ENCODE measurements at regions not wholly inside any gene's neighbourhood (a gene's known extent, or its start where the extent isn't known, plus 50 kb on each side); places are given as distances from the start of the nearest gene placed in this dataset.

GRCh38 chr15:39453620-39454019 is 127.3 kb upstream of the THBS1 start:
- no peak overlapping the region for H3K4me3 ChIP-seq (replicated peaks in 1 of 3; ENCODE audit: insufficient read depth in 1 of 3, low read depth in 1 of 3, low read length in 3 of 3)
- no TSS peak for BruUV-seq (replicated peaks)
- H3K9me3 ChIP-seq (replicated peaks; ENCODE audit: control insufficient read depth, insufficient read depth, low read length), result no peaks in the 10 kb centered on the region
- H3K36me3 ChIP-seq (ENCODE audit: control insufficient read depth in 2 of 2, extremely low read depth in 1 of 2, insufficient read depth in 2 of 2, low read length in 2 of 2), result no peaks in the 10 kb centered on the region
- H3K4me2 ChIP-seq (ENCODE audit: insufficient read depth, low read length), result no peak overlapping the region
- intact Hi-C loops (cut with micrococcal nuclease), result no loop called here
- DNase-seq (ENCODE audit: low read depth, low spot score) (no peak), FAIRE-seq (no peak)
- POLR2A ChIA-PET, result no interaction called here
- no peak overlapping the region for H3K27ac ChIP-seq (ENCODE audit: insufficient read depth, low read depth, low read length)
- CTCF ChIA-PET, result no interaction called here
- TF ChIP-seq MAX (IDR thresholded peaks at IDR 0.05; ENCODE audit: insufficient read depth, insufficient read length), result no peak
- H3K27me3 ChIP-seq (ENCODE audit: control insufficient read depth in 2 of 2, insufficient read depth in 2 of 2, low read length in 2 of 2), result no peaks in the 10 kb centered on the region
- dilution Hi-C loops (cut with MboI; ENCODE audit: extremely low pct_ligation_motif_present, low sequenced_read_pairs), result no loop called here
- peaks cover 2% of the 10 kb centered on the region for H3K4me1 ChIP-seq (ENCODE audit: control insufficient read depth, extremely low read depth, insufficient read depth, low read length)
- no peaks in the 10 kb centered on the region for H4K20me1 ChIP-seq (replicated peaks; ENCODE audit: control insufficient read depth, extremely low read depth, insufficient read depth, low read length)
- H3K9me1 ChIP-seq (replicated peaks; ENCODE audit: control insufficient read depth, extremely low read depth, insufficient read depth, low read length), result no peaks in the 10 kb centered on the region
- H3K9ac ChIP-seq (replicated peaks; ENCODE audit: extremely low read depth, insufficient read depth, low read length), result no peak overlapping the region
- H3K79me2 ChIP-seq (ENCODE audit: control insufficient read depth, insufficient read depth, low read length), result no peaks in the 10 kb centered on the region
- H2AFZ ChIP-seq (ENCODE audit: low read depth, low read length), result no peak overlapping the region

- H3K27me3 ChIP-seq (ENCODE audit: control insufficient read depth in 2 of 2, insufficient read depth in 2 of 2, low read length in 2 of 2), result no peaks in the 10 kb centered on the region
- dilution Hi-C loops (cut with MboI; ENCODE audit: extremely low pct_ligation_motif_present, low sequenced_read_pairs) (no loop called here), intact Hi-C loops (cut with micrococcal nuclease) (no loop called here)
- no peak for DNase-seq (ENCODE audit: low read depth, low spot score)
- no peak for FAIRE-seq
- no peaks in the 10 kb centered on the region for H4K20me1 ChIP-seq (replicated peaks; ENCODE audit: control insufficient read depth, extremely low read depth, insufficient read depth, low read length)
- H3K4me1 ChIP-seq (ENCODE audit: control insufficient read depth, extremely low read depth, insufficient read depth, low read length), result peaks cover 2% of the 10 kb centered on the region
- no peak overlapping the region for H2AFZ ChIP-seq (ENCODE audit: low read depth, low read length)
- H3K9me1 ChIP-seq (replicated peaks; ENCODE audit: control insufficient read depth, extremely low read depth, insufficient read depth, low read length), result no peaks in the 10 kb centered on the region
- ChIA-PET CTCF (no interaction called here), POLR2A (no interaction called here)
- no peak overlapping the region for H3K4me2 ChIP-seq (ENCODE audit: insufficient read depth, low read length)
- no peaks in the 10 kb centered on the region for H3K9me3 ChIP-seq (replicated peaks; ENCODE audit: control insufficient read depth, insufficient read depth, low read length)
- no peak overlapping the region for H3K9ac ChIP-seq (replicated peaks; ENCODE audit: extremely low read depth, insufficient read depth, low read length)
- no peaks in the 10 kb centered on the region for H3K79me2 ChIP-seq (ENCODE audit: control insufficient read depth, insufficient read depth, low read length)
- BruUV-seq (replicated peaks), result no TSS peak
- no peak overlapping the region for H3K4me3 ChIP-seq (replicated peaks in 1 of 3; ENCODE audit: insufficient read depth in 1 of 3, low read depth in 1 of 3, low read length in 3 of 3)
- H3K27ac ChIP-seq (ENCODE audit: insufficient read depth, low read depth, low read length), result no peak overlapping the region
- TF ChIP-seq POLR2AphosphoS5 (IDR thresholded peaks at IDR 0.05; ENCODE audit: insufficient read depth, low read depth, low read length) (no peak), MAX (IDR thresholded peaks at IDR 0.05; ENCODE audit: insufficient read depth, insufficient read length) (no peak), EZH2 (IDR thresholded peaks at IDR 0.05; ENCODE audit: borderline replicate concordance, low read depth, low read length, severe bottlenecking) (no peak), MYC (IDR thresholded peaks at IDR 0.05; ENCODE audit: low read depth, low read length) (no peak), GATA2 (IDR thresholded peaks at IDR 0.05; ENCODE audit: insufficient read depth, insufficient read length, low read depth, low read length) (no peak), FOS (IDR thresholded peaks at IDR 0.05; ENCODE audit: borderline replicate concordance, insufficient read depth, low read length) (no peak), POLR2A (IDR thresholded peaks at IDR 0.05; ENCODE audit: low read depth, low read length) (no peak), JUN (IDR thresholded peaks at IDR 0.05; ENCODE audit: borderline replicate concordance, insufficient read depth, insufficient read length, low read depth) (no peak)
- TF ChIP-seq, protein P1, sequence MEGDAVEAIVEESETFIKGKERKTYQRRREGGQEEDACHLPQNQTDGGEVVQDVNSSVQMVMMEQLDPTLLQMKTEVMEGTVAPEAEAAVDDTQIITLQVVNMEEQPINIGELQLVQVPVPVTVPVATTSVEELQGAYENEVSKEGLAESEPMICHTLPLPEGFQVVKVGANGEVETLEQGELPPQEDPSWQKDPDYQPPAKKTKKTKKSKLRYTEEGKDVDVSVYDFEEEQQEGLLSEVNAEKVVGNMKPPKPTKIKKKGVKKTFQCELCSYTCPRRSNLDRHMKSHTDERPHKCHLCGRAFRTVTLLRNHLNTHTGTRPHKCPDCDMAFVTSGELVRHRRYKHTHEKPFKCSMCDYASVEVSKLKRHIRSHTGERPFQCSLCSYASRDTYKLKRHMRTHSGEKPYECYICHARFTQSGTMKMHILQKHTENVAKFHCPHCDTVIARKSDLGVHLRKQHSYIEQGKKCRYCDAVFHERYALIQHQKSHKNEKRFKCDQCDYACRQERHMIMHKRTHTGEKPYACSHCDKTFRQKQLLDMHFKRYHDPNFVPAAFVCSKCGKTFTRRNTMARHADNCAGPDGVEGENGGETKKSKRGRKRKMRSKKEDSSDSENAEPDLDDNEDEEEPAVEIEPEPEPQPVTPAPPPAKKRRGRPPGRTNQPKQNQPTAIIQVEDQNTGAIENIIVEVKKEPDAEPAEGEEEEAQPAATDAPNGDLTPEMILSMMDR (IDR thresholded peaks at IDR 0.05; ENCODE audit: extremely low read depth in 1 of 2, insufficient read depth in 1 of 2, low read depth in 1 of 2, low read length in 2 of 2), result no peak
- H3K36me3 ChIP-seq (ENCODE audit: control insufficient read depth in 2 of 2, extremely low read depth in 1 of 2, insufficient read depth in 2 of 2, low read length in 2 of 2), result no peaks in the 10 kb centered on the region
These were observed 126.5 kb upstream of the THBS1 start for GRCh38 chr15:39454189-39454986.

Measured in endothelial cell of umbilical vein (primary cell).